NT2/D1 (cell line): ENCODE measurements at regions not wholly inside any gene's neighbourhood (a gene's known extent, or its start where the extent isn't known, plus 50 kb on each side); places are given as distances from the start of the nearest gene placed in this dataset.

Experiments used
- DNase-seq: peaks from one replicate; pipeline ENCODE4 v3.0.0-alpha.2; 2011; ENCODE audit warnings: low read depth, low spot score
- H3K27me3 ChIP-seq: 2 replicates; pipeline ENCODE4 v1.6.0; 2011; ENCODE audit warnings: mild to moderate bottlenecking; ENCODE audit not compliant: insufficient read length, insufficient read depth
- H3K36me3 ChIP-seq: 2 replicates; pipeline ENCODE4 v1.6.1; 2011; ENCODE audit warnings: mild to moderate bottlenecking, low read length, mixed read lengths; ENCODE audit not compliant: insufficient read depth, insufficient read length
- H3K4me1 ChIP-seq: 2 replicates; pipeline ENCODE4 v1.5.1; 2011; ENCODE audit not compliant: insufficient read depth, insufficient read length
- H3K4me3 ChIP-seq: 2 replicates; pipeline ENCODE4 v1.5.1; 2011; ENCODE audit warnings: low read depth; ENCODE audit not compliant: insufficient read length
- H3K9ac ChIP-seq: 2 replicates; pipeline ENCODE4 v1.6.0; 2011; ENCODE audit warnings: low read depth; ENCODE audit not compliant: insufficient read length
- H3K9me3 ChIP-seq: 2 replicates; pipeline ENCODE4 v1.5.1; 2011; ENCODE audit warnings: mild to moderate bottlenecking, low read length; ENCODE audit not compliant: insufficient read depth
- SUZ12 ChIP-seq: IDR thresholded peaks from 2 replicates; pipeline ENCODE4 v1.6.1; 2011; ENCODE audit not compliant: insufficient read length, insufficient read depth; ENCODE audit errors: extremely low read depth
- YY1 ChIP-seq: IDR thresholded peaks from 2 replicates; pipeline ENCODE4 v1.6.1; 2011; ENCODE audit not compliant: insufficient read length, insufficient read depth
- ZNF274 ChIP-seq: IDR thresholded peaks from 2 replicates; pipeline ENCODE4 v1.6.1; 2011; ENCODE audit warnings: mild to moderate bottlenecking, low read depth, low read length

- TF ChIP-seq YY1 = no peak
- TF ChIP-seq SUZ12 = no peak
- TF ChIP-seq ZNF274 = no peak
- DNase-seq = no peak
- Histone ChIP-seq H3K36me3 (no peaks in the 10 kb centered on the region), H3K27me3 (no peaks in the 10 kb centered on the region), H3K9ac (no peak overlapping the region), H3K4me1 (peaks cover 2% of the 10 kb centered on the region), H3K9me3 (peaks cover 4% of the 10 kb centered on the region; the same call in 1 of the 2 replicates), H3K4me3 (no peak overlapping the region)
Measured at GRCh38 chr18:66193394-66193793, 410.5 kb downstream of the CDH19 start.

DNA sequence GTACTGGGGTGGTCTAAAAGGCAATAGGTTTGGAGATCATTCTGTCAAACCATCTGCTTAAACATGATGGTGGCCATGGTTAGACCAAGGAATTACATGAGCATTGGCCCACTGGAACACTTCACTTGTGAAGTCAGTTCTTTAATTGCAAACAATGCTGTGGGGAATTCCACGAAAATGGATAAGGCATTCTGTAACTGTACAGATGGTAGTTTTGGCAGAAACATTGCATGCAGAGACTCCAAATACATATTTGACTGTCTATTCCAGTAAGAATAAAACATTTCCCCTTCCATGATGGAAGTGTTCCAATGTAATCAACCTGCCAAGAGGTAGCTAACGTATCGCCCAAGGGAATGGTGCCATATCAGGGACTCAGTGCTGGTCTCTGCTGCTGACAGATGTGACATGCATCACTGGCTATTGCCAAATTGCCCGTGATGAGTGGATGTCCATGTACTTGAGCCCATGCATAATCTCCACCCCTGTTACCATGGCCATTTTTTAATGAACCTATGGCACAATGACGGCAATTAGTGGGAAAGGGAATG lies 417.9 kb downstream of the CDH7 start:
- no peak for DNase-seq
- H3K36me3 ChIP-seq = no peaks in the 10 kb centered on the region
- TF ChIP-seq SUZ12 (no peak), YY1 (no peak), ZNF274 (no peak)
- no peak overlapping the region for H3K4me3 ChIP-seq
- no peaks in the 10 kb centered on the region for H3K27me3 ChIP-seq
- no peak overlapping the region for H3K9ac ChIP-seq
- H3K4me1 ChIP-seq = no peaks in the 10 kb centered on the region
- H3K9me3 ChIP-seq = no peaks in the 10 kb centered on the region

DNA sequence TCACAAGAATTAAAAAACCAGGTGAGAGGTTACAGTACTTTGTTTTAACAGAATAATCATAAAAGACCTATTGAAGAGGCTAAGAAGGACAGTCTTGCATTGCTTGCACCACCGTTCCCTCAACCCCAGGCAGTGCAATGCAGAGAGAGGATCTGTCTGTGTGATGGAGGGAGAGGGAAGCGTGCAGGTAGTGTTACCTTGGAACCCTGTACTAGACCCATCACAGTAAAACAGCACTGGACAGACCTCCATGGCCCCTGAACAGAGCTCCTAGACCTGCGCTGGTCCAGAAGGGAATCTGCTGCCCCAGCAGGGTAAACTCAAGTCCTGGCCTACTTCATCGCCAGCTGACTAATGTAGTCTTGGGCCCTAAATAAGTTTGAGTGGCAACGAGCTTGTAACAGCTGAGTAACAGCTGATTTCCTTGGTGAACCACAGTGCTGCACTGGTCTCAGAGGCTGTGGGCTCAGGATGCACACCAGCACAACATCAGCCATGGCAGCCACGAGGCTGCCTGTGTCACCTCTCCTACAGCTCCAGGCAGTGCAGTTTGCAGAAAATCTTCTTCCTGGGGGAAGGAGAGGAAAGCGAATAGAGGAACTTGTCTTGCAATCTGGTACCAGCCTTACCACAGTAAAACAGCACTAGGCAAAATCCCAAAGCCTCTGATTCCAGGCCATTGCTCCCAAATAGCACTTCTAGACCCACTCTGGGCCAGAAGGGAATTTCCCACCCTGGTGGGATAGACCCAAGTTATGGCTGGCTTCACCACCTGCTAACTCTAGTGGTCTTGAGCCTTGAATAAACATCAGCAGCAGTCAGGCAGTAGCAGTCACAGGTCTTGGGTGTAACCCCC lies 417.2 kb downstream of the CDH7 start:
- no peaks in the 10 kb centered on the region for H3K36me3 ChIP-seq
- no peak overlapping the region for H3K4me3 ChIP-seq
- no peaks in the 10 kb centered on the region for H3K27me3 ChIP-seq
- no peak for DNase-seq
- no peaks in the 10 kb centered on the region for H3K9me3 ChIP-seq
- H3K4me1 ChIP-seq = no peaks in the 10 kb centered on the region
- no peak for TF ChIP-seq ZNF274
- no peak for TF ChIP-seq YY1
- no peak for TF ChIP-seq SUZ12
- no peak overlapping the region for H3K9ac ChIP-seq

- no peak for DNase-seq
- no peaks in the 10 kb centered on the region for H3K4me1 ChIP-seq
- no peak overlapping the region for H3K9ac ChIP-seq
- no peaks in the 10 kb centered on the region for H3K9me3 ChIP-seq
- H3K27me3 ChIP-seq = no peaks in the 10 kb centered on the region
- TF ChIP-seq SUZ12 = no peak
- TF ChIP-seq ZNF274 = no peak
- TF ChIP-seq YY1 = no peak
- no peaks in the 10 kb centered on the region for H3K36me3 ChIP-seq
- H3K4me3 ChIP-seq = no peak overlapping the region
Measured at GRCh38 chr18:66160007-66160406, 409.2 kb downstream of the CDH7 start.

- no peaks in the 10 kb centered on the region for H3K27me3 ChIP-seq
Measured at GRCh38 chr18:66159451-66159850, 408.6 kb downstream of the CDH7 start.

DNA sequence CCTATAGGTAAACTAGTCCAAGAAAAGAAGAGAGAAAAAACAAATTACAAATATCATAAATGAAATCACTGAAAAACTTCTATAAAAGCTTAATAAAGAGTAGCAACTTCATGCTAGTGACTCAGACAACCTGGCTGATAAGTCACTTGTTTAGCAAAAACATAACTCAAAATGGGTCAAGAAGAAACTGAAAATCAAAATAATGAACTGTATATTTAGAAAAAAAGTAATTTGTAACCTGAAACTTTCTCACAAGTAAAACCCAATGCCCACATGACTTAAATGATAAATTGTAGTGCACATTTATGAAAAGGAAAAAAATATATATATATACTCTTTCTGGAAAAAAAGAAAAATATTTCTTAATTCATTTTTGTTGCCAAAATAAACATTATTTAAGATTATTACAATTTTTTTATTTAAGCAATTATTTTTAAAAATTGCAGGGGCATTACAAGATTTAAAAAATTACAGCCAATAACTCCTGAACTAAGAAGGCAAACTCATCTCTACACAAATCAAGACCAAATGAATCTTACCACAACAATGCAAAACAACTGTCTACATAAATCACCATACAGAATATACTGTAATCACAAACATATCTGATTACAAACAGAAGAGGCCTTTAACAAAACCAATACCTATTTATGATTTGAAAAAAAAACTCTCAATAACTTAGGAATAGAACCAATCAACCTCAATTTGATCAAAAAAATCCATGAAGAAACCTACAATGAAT lies 406.3 kb downstream of the CDH7 start:
- no peaks in the 10 kb centered on the region for H3K4me1 ChIP-seq
- TF ChIP-seq SUZ12 (no peak), ZNF274 (no peak), YY1 (no peak)
- no peak overlapping the region for H3K9ac ChIP-seq
- DNase-seq = no peak
- H3K9me3 ChIP-seq = no peaks in the 10 kb centered on the region
- H3K4me3 ChIP-seq = no peak overlapping the region
- H3K36me3 ChIP-seq = no peaks in the 10 kb centered on the region
- H3K27me3 ChIP-seq = no peaks in the 10 kb centered on the region

More at GRCh38 chr18:66159451-66159850, 408.6 kb downstream of the CDH7 start:
- H3K36me3 ChIP-seq = no peaks in the 10 kb centered on the region
- no peak overlapping the region for H3K9ac ChIP-seq
- H3K4me3 ChIP-seq = no peak overlapping the region
- TF ChIP-seq YY1 (no peak), SUZ12 (no peak), ZNF274 (no peak)
- DNase-seq = no peak
- no peaks in the 10 kb centered on the region for H3K9me3 ChIP-seq
- H3K4me1 ChIP-seq = no peaks in the 10 kb centered on the region

- H3K9ac ChIP-seq = no peak overlapping the region
Measured at GRCh38 chr18:66150650-66151049, 399.8 kb downstream of the CDH7 start.

More at GRCh38 chr18:66150650-66151049, 399.8 kb downstream of the CDH7 start:
- TF ChIP-seq SUZ12 = no peak
- no peak for TF ChIP-seq YY1
- no peak for TF ChIP-seq ZNF274
- no peak for DNase-seq
- H3K27me3 ChIP-seq = no peaks in the 10 kb centered on the region
- H3K4me1 ChIP-seq = no peaks in the 10 kb centered on the region
- H3K36me3 ChIP-seq = no peaks in the 10 kb centered on the region
- H3K9me3 ChIP-seq = no peaks in the 10 kb centered on the region
- H3K4me3 ChIP-seq = no peak overlapping the region
